D721Med (cell line): ENCODE measurements at regions not wholly inside any gene's neighbourhood (a gene's known extent, or its start where the extent isn't known, plus 50 kb on each side); places are given as distances from the start of the nearest gene placed in this dataset.

Experiments
- DNase-seq: peaks from one replicate; pipeline ENCODE4 v3.0.0; 2011; ENCODE audit warnings: low spot score; ENCODE audit not compliant: insufficient read length
- FAIRE-seq: peaks from 2 replicates; lab custom pipeline; 2011; peaks lifted over from hg19 to GRCh38; lab: Jason Lieb, UNC
- TF ChIP-seq, protein P1 (sequence below): IDR thresholded peaks from 2 replicates; pipeline ENCODE4 v1.5.1; 2012; ENCODE audit warnings: mild to moderate bottlenecking, control low read depth; ENCODE audit not compliant: insufficient read depth; ENCODE audit errors: missing control alignments

DNA sequence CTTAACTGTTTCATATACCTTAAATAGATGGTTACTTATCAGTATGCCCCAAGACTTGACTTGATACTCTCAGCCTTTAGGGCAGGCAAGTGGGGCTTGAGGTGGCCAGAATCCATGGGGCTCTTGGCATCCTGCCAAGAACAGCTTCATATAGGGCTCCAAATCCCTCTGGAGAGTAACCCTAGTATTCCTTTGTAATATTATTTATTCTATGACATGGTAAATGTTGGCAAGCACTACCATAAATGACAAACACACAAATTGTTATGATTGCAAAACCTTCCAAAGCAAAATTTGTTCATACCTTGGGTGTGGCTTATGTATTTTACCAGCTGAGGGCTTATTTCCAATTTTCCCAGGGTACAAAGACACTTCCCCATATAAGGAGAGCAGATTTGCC is 257.4 kb upstream of the TRPC7 start:
- DNase-seq (no peak), FAIRE-seq (no peak)
- TF ChIP-seq, protein P1, sequence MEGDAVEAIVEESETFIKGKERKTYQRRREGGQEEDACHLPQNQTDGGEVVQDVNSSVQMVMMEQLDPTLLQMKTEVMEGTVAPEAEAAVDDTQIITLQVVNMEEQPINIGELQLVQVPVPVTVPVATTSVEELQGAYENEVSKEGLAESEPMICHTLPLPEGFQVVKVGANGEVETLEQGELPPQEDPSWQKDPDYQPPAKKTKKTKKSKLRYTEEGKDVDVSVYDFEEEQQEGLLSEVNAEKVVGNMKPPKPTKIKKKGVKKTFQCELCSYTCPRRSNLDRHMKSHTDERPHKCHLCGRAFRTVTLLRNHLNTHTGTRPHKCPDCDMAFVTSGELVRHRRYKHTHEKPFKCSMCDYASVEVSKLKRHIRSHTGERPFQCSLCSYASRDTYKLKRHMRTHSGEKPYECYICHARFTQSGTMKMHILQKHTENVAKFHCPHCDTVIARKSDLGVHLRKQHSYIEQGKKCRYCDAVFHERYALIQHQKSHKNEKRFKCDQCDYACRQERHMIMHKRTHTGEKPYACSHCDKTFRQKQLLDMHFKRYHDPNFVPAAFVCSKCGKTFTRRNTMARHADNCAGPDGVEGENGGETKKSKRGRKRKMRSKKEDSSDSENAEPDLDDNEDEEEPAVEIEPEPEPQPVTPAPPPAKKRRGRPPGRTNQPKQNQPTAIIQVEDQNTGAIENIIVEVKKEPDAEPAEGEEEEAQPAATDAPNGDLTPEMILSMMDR, result no peak

DNA sequence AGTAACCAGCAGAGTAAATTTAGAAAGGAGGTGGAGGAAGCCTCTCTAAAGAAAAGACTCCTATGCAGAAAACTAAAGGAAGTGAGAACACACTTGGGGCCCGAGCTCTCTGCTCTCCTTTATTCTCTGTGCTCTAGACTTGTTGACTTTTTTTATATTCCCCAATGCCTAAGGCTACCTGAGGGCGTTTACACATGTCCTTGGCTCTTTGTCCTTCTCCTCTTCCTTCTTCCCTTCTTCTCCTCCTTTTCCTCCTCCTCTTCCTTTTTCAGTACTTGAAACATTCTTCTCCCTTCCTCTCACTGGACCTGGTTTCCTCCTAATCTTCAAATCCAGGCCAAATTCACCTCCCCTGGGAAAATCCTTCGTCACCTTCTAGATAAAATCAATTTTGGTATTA is 256.4 kb upstream of the TRPC7 start:
- FAIRE-seq (no peak), DNase-seq (no peak)
- TF ChIP-seq, protein P1, result no peak

DNA sequence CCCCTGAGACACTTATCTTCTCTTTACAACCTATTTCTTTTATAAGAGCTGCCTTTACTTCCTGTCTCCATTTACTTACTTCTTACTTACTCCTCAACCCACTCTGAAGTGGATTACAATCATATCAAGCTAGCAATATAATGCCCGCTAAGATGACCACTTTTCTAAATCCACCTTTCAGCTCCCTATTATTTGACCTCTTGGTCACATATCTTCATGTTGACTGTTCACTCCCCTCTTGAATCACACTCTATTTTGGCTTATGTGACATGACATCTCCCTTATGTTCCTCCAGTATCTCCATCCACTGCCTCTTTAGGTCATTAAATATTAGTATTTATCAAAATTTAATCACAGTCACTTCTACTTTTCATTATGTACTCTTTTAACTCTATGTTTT is 255.3 kb upstream of the TRPC7 start:
- TF ChIP-seq, protein P1, result no peak
- DNase-seq, result no peak
- no peak for FAIRE-seq

DNA sequence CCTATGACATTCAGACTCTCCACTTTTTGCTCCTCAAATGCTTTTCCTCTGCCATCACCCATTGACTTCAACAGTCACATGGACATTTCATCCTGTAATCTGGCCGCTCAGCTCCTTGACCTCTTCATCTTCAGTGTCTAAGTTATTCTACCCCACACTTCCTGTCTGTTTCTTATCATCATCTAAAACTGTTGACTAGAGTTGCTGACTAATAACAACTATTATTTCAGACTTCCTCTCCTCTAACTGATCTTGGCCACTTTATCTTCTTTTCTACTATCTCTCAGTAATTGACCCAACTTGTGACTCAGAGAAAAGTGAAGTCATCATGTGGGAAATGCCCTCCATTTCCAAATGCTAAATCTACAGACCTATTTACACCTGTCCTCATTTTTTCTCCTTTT is 254.7 kb upstream of the TRPC7 start:
- TF ChIP-seq, protein P1, result no peak
- DNase-seq, result no peak
- no peak for FAIRE-seq

DNA sequence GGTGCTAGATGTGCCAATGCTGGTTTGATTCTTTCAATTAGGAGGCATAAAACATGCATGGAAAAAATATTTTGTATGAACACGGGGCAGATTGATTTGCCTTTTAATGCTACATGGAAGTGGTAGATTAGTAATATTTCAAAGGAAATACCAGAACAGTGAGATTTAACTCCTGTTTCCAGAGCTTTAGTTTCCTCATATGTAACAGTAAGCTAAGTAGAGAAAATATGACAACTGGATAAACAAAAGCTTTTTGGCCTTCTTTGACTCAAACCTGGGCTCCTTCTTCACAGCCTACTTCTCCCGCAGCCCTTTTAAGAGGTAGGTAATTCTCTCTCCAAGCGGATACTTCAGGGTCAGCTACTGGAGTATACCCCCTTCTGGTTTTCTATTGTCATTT is 254.2 kb upstream of the TRPC7 start:
- FAIRE-seq (no peak), DNase-seq (no peak)
- TF ChIP-seq, protein P1, result no peak

DNA sequence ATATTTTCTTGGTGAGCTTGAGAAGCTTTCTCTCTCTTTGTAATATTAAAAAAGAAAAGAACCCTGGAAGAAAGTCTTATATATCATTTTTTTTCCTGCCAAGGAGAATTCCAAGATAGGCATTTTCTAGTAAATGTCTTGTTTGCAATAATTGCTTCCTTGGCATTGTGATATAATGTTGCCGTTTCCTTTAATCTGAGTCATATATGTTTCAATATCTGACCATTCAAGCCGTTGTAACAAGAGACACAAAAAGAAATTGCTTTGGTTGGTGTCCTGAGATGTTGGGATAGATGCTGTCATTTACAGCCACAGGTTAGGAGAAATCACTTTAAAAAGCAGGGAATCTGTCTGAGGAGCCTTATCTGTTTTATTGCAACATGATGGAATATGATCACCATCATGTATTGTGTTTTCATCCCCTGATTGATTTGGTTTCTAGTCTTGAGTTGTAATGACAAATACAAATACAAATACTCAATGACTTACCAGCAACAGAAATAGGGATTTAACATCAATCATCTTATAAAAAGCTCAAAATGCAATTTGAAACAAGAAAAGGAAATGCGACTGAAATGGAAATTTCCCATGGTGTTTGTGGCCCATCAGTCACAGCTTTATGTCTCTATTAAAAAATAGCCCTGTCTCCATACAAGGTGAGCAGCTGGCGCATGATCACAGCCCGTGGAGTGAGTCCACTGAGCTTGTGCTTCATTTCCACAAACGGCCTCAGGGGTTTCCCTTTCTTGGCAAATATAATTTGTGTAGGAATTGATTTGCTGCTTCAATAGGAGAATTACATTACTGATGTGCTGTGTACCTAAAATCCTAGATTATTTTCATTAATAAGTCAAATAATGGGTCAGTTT is 250.1 kb upstream of the TRPC7 start:
- FAIRE-seq (no peak), DNase-seq (no peak)
- TF ChIP-seq, protein P1, result no peak

DNA sequence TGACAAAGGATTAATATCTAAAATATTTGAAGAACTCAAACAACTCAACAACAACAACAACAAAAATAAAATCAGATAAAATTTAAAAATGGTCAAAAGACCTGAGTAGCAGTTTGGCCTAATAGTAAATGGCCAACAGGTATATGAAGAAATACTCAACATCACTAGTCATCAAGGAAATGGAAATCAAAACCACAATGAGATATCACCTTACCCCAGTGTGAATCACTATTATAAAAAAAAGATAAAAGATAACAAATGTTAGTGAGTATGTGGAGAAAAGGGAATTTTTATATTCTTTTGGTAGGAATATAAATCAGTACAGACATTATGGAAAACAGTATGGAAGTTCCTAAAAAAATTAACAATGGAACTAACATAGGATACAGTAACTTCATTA is 247.9 kb upstream of the TRPC7 start:
- no peak for FAIRE-seq
- TF ChIP-seq, protein P1, result no peak
- no peak for DNase-seq
